DMS79 treated with DMSO at 0.1 percent for 48 hours (cell line): ENCODE measurements at regions not wholly inside any gene's neighbourhood (a gene's known extent, or its start where the extent isn't known, plus 50 kb on each side); places are given as distances from the start of the nearest gene placed in this dataset.
"Not testable (repeated sequence)": the region's sequence is repeated elsewhere in the genome, so short reads cannot be mapped to it uniquely, and the experiment has no call there.

ENCODE experiments used
- DNase-seq: peaks from one replicate; lab custom pipeline; 2025; lab: John Stamatoyannopoulos, UW

GRCh38 chr5:96528826-96529474, 95.9 kb upstream of the PCSK1 start:
- no peak for DNase-seq

DNA sequence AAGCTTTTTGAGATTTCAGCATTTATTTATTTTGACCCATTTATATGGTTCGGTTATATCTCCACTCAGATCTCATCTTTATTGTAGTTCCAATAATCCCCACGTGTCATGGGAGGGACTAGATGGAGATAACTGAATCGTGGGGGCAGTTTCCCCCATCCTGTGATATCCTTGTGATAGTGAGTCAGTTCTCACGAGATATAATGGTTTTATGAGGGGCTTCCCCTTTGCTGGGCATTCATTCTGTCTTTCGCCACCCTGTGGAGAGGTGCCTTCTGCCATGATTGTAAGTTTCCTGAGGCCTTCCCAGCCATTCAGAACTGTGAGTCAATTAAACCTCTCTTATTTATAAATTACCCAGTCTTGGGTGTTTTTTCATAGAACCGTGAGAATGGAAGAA, 96.5 kb upstream of the PCSK1 start:
- no peak for DNase-seq

DNA sequence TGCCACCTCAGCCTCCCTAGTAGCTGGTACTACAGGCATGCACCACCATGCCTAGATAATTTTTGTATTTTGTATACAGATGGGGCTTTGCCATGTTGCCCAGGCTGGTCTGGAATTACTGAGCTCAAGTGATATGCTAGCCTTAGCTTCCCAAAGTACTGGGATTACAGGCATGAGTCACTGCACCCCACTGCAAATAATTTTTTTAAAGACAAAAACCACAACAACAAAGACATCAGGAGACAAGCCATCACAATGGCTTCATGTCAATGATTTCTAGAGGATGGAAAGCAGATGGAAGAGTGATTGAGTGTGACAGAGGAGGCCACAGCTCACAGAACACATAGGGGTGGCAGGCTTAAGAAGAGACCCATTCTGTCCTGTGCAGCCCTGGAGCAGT, 97.9 kb upstream of the PCSK1 start:
- no peak for DNase-seq

GRCh38 chr5:96533371-96533770, 100.3 kb upstream of the PCSK1 start:
- no peak for DNase-seq

DNA sequence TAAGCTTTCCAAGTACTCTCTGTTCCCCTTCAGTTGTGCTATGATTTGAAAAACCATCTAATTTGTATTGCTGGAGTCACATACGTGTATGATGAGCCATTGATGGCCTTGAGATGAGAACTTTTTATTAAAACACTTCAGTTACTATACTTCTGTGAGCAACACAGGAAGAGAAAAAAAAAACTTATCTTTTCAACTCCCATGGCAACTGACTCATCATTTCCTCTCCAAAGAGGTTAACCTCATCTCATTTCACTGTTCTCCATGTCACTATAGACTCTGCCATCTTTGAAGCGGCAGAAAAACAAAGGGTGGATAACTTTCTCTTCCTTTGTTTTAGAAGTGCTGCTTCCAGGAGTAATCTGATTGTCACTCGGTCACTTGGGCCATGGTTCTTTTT, 104.3 kb upstream of the PCSK1 start:
- DNase-seq: no peak

GRCh38 chr5:96538808-96539250, 105.8 kb upstream of the PCSK1 start:
- DNase-seq: no peak

GRCh38 chr5:96546120-96546519, 113.1 kb upstream of the PCSK1 start:
- DNase-seq: no peak

DNA sequence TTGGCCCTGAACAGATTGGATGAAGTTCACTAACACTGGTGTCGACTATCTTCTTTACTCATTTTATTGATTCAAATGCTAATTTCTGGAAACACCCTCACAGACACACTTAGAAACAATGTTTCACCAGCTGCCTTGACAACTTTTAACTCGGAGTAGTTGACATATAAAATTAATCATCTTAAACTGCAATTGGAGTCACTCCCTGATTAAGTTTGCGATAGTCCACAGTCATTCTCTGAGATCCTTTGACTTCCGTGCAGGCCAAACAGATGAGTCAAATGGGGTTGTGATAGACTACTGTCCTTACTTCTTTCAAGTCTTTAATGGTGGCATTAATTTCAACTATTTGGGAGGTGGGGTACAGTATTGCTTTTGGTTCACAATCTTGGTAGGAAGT, 114.4 kb upstream of the PCSK1 start:
- no peak for DNase-seq

DNA sequence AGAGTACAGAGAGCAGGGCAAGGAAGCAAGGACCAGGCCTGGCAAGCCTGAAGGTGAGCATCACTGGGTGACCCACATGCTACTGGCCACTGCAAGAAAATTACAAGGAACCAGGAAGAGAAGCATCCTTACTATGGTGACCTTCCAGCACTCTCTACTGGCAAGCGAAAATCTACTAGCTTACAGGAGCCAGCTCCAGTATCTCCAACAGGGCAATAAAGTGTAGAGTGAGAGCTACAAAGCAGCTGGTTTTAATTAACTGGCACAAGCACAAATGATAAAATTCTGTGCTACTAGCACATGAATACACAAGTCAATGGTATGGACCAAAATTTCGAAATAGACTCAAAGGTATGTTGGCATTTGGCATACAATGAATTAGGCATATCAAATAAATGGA, 113.3 kb upstream of the CAST start:
- no peak for DNase-seq

- not testable (repeated sequence) for DNase-seq
These were observed 101.3 kb upstream of the CAST start for GRCh38 chr5:96560857-96561256.

DNA sequence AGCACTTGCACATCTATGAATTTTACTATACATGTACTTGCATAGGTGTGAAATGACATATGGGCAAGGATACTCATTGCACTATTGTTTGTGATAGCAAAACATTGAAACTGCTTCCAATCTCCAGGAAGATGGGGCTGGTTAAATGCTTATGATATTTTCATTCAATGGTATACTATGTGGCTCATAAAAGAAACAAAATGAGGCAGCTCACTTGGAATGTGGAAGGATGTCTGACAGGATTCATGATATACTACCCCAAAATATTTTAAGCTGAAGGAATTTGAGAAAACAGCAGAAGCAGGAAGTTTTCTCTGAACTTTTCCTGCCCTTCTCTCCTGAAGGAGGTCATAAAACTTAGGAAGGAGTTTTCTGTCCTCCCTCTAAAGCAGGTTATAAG, 99.6 kb upstream of the CAST start:
- DNase-seq: no peak

GRCh38 chr5:96563816-96564215, 98.4 kb upstream of the CAST start:
- DNase-seq: no peak

GRCh38 chr5:96565582-96566265, 96.5 kb upstream of the CAST start:
- DNase-seq: peak; percentile 23

GRCh38 chr5:96566833-96567587, 95.2 kb upstream of the CAST start:
- peak; percentile 54 for DNase-seq

- peak; percentile 77 for DNase-seq
These were observed 92.8 kb upstream of the CAST start for GRCh38 chr5:96569332-96569731.

- peak; percentile 77 for DNase-seq
These were observed 92.4 kb upstream of the CAST start for GRCh38 chr5:96569770-96570169.

DNA sequence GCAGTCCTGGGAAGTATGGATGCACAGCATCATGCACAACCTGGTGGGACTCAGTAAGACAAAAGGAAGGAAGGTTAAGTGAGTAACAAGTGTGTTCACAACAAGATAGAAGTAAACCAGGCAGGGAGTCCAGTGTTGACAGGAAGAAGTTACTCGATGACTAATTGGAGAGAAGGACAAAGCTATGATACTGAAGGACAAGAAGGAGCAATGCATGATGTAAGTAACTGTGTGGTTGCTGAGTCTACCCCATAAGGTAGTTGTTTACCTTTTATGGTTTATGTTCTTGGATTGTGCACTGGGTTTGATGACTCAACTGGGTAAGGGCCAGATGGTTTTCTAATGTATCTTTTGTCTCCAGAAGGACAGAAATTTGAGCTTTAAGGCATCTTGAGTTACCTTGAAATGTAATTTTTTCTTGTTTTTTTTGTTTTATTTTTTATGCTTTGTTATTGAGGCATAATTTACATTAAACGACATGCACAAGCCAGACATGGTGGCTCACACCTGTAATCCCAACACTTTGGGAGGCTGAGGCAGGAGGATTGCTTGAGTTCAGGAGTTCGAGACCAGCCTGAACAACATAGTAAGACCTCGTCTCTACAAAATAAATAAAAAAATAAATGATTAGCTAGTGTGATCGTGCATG, 89.2 kb upstream of the CAST start:
- DNase-seq: no peak

- DNase-seq: no peak
These were observed 88.7 kb upstream of the CAST start for GRCh38 chr5:96573513-96573894.

GRCh38 chr5:96576876-96577275, 85.3 kb upstream of the CAST start:
- no peak for DNase-seq

DNA sequence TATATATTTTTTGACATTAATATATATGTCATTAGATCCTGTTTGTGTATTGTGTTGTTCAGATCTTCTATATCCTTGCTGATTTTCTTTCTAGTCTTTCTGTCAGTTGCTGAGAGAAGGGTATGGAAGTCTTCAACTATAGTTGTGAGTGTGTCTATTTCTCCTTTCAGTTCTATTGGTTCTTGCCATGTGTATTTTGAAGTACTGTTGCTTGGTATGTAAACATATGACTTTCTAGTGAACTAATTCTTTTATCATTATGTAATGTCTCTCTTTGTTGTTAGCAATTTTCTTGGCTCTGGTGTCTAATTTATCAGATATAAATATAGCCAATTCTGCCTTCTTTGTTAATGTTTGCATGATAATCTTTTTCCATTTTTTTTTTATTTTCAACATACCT, 84.3 kb upstream of the CAST start:
- DNase-seq: no peak

- no peak for DNase-seq
These were observed 82.5 kb upstream of the CAST start for GRCh38 chr5:96579711-96580110.

DNA sequence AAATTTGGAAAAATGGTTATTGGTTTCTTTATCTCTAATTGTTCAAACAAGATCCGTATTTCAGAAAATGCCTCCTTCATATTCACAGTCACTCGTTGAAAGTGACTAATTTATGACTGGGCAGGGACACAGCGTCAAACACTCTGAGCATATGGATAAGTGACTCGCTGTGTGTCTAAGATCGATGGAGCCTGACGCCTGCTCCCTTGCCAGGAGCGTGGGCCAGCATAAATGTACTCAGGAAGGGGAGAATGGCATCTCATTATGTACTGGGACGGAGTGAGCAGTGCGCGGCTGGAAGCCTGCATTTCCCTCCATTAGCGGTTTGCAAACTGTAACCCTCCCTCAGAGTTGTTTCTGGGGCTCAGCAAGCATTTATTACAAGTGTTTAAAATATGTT, 79.8 kb upstream of the CAST start:
- DNase-seq: peak; percentile 89

DNA sequence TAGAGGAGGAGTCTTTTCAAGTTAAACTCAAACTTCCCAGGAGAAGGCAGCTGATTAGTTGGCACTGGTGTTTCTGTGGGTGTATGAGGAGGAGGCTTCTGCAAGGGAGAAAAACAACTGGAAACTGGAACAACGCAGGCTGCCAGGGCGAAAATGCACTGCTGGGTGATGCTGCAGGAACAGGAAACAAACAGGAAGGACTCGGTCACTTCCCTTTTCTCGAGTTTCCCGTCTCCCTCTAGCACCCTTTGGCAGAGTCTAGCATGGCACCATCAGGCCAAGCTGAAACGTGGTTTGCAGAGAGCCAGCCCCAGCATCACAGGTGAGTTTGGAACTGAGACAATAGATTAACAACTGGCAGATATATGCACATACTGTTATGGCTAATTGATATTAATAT, 77.5 kb upstream of the CAST start:
- no peak for DNase-seq
